IMR-90 (cell line): ENCODE measurements at regions not wholly inside any gene's neighbourhood (a gene's known extent, or its start where the extent isn't known, plus 50 kb on each side); places are given as distances from the start of the nearest gene placed in this dataset.

Experiments
- ATAC-seq: fragments of 200-7000 bp; cut with Tn5 transposase; 2 replicates; pipeline ENCODE4 v1.9.1; 2020; ENCODE audit warnings: low read depth, mild to moderate bottlenecking, moderate library complexity
- BruUV-seq: library from RNA; stranded (reverse); fragments of 400-500 nt; replicated peaks from 2 replicates; lab custom pipeline; 2021; lab: Mats Ljungman, UMichigan
- CTCF ChIA-PET: fragments of 300-600 bp; formaldehyde crosslinking; extraction: SDS; loops from one replicate; lab custom pipeline; 2021; ENCODE audit warnings: antibody characterized with exemption; lab: Yijun Ruan, JAX
- POLR2A ChIA-PET: fragments of 300-600 bp; sonication (Branson Sonifier 250); formaldehyde crosslinking; loops from one replicate; lab custom pipeline; 2022; ENCODE audit warnings: antibody characterized with exemption; ENCODE audit not compliant: unreplicated experiment; lab: Charles Lee
- DNase-seq: peaks from one replicate; pipeline ENCODE4 v3.0.0; 2013
- H2AFZ ChIP-seq: replicated peaks from 2 replicates; pipeline ENCODE3; 2013; ENCODE audit warnings: low read length, mild to moderate bottlenecking; ENCODE audit not compliant: poor library complexity
- H2AK5ac ChIP-seq: 2 replicates; pipeline ENCODE4 v1.6.1; 2013; ENCODE audit warnings: low read depth, low read length, inconsistent platforms
- H2AK9ac ChIP-seq: replicated peaks from 2 replicates; pipeline ENCODE3; 2013; ENCODE audit warnings: mild to moderate bottlenecking, low read depth, low read length, moderate library complexity; ENCODE audit not compliant: poor library complexity
- H2BK120ac ChIP-seq: 2 replicates; pipeline ENCODE4 v1.6.1; 2013; ENCODE audit warnings: low read depth, low read length, inconsistent platforms
- H2BK15ac ChIP-seq: 3 replicates; pipeline ENCODE4 v1.6.1; 2013; ENCODE audit warnings: low read depth, low read length, inconsistent platforms
- H2BK20ac ChIP-seq: 2 replicates; pipeline ENCODE4 v1.6.1; 2013; ENCODE audit warnings: low read depth, mild to moderate bottlenecking, inconsistent platforms, low read length, moderate library complexity
- H2BK5ac ChIP-seq: 2 replicates; pipeline ENCODE4 v1.6.1; 2013; ENCODE audit warnings: mild to moderate bottlenecking, low read depth, low read length, inconsistent platforms; ENCODE audit not compliant: poor library complexity, severe bottlenecking
- H3K14ac ChIP-seq: replicated peaks from 2 replicates; pipeline ENCODE4 v1.6.1; 2013; ENCODE audit warnings: low read depth, low read length, inconsistent platforms
- H3K18ac ChIP-seq: 2 replicates; pipeline ENCODE4 v1.6.1; 2013; ENCODE audit warnings: low read depth, low read length, control low read depth
- H3K23ac ChIP-seq: 2 replicates; pipeline ENCODE4 v1.6.1; 2013; ENCODE audit warnings: low read depth, low read length, inconsistent platforms
- H3K27ac ChIP-seq: 2 replicates; pipeline ENCODE4 v1.5.1; 2013; ENCODE audit warnings: mild to moderate bottlenecking, control low read depth, low read length; ENCODE audit not compliant: insufficient read depth
- H3K27me3 ChIP-seq: 2 replicates; pipeline ENCODE4 v1.6.1; 2013; ENCODE audit warnings: low read length; ENCODE audit not compliant: control insufficient read depth, insufficient read depth
- H3K36me3 ChIP-seq: 2 replicates; pipeline ENCODE4 v1.6.1; 2013; ENCODE audit warnings: low read length, mixed read lengths; ENCODE audit not compliant: control insufficient read depth, insufficient read depth
- H3K4ac ChIP-seq: 2 replicates; pipeline ENCODE4 v1.6.1; 2013; ENCODE audit warnings: low read depth, low read length, inconsistent platforms
- H3K4me1 ChIP-seq: 2 replicates; pipeline ENCODE4 v1.6.1; 2013; ENCODE audit warnings: low read length, mixed read lengths; ENCODE audit not compliant: control insufficient read depth, insufficient read depth
- H3K4me2 ChIP-seq: 2 replicates; pipeline ENCODE4 v1.6.1; 2013; ENCODE audit warnings: low read depth, mild to moderate bottlenecking, control low read depth, low read length, moderate library complexity
- H3K4me3 ChIP-seq: 2 replicates; pipeline ENCODE4 v1.5.1; 2013; ENCODE audit warnings: low read depth, mild to moderate bottlenecking, control low read depth, low read length, moderate library complexity; ENCODE audit not compliant: insufficient read depth
- H3K56ac ChIP-seq: 2 replicates; pipeline ENCODE4 v1.6.1; 2013; ENCODE audit warnings: low read length, inconsistent platforms; ENCODE audit not compliant: insufficient read depth; ENCODE audit errors: extremely low read depth
- H3K79me1 ChIP-seq, 2 experiments: 2 replicates each; pipeline ENCODE4 v1.6.1; 2013; ENCODE audit warnings: low read length in 2 of 2, inconsistent platforms in 1 of 2, low read depth in 1 of 2
- H3K9ac ChIP-seq: 2 replicates; pipeline ENCODE4 v1.6.1; 2013; ENCODE audit warnings: low read depth, low read length, control low read depth
- H3K9me1 ChIP-seq: 2 replicates; pipeline ENCODE4 v1.6.1; 2013; ENCODE audit warnings: low read length, inconsistent platforms; ENCODE audit not compliant: insufficient read depth
- H3K9me3 ChIP-seq: 2 replicates; pipeline ENCODE4 v1.6.1; 2013; ENCODE audit warnings: low read length; ENCODE audit not compliant: control insufficient read depth, insufficient read depth
- H4K20me1 ChIP-seq: 2 replicates; pipeline ENCODE4 v1.6.1; 2013; ENCODE audit warnings: low read length, inconsistent platforms; ENCODE audit not compliant: insufficient read depth
- H4K5ac ChIP-seq: 2 replicates; pipeline ENCODE4 v1.6.1; 2013; ENCODE audit warnings: mild to moderate bottlenecking, low read depth, low read length, control low read depth
- H4K8ac ChIP-seq, 2 experiments: 2 replicates each; pipeline ENCODE4 v1.6.1; 2013; ENCODE audit warnings: low read depth in 2 of 2, low read length in 2 of 2, control low read depth in 1 of 2, inconsistent platforms in 1 of 2
- H4K91ac ChIP-seq: 2 replicates; pipeline ENCODE4 v1.6.1; 2013; ENCODE audit warnings: low read depth, low read length, inconsistent platforms; ENCODE audit not compliant: insufficient read depth
- BHLHE40 ChIP-seq: fragments of 150-350 bp; IDR thresholded peaks from 2 replicates; pipeline ENCODE4 v1.6.1; 2016; ENCODE audit warnings: mild to moderate bottlenecking, low read depth, low read length
- CEBPB ChIP-seq: IDR thresholded peaks from 2 replicates; pipeline ENCODE4 v1.6.1; 2012; ENCODE audit warnings: low read depth, low read length, improper control_type of control experiment
- CHD1 ChIP-seq: IDR thresholded peaks from 2 replicates; pipeline ENCODE4 v1.6.1; 2012; ENCODE audit warnings: low read depth, low read length, improper control_type of control experiment
- FOS ChIP-seq: fragments of 150-350 bp; IDR thresholded peaks from 2 replicates; pipeline ENCODE4 v1.6.1; 2016; ENCODE audit warnings: low read depth, low read length
- MAFK ChIP-seq: IDR thresholded peaks from 2 replicates; pipeline ENCODE4 v1.6.1; 2012; ENCODE audit warnings: low read depth, low read length, improper control_type of control experiment
- MAZ ChIP-seq: IDR thresholded peaks from 2 replicates; pipeline ENCODE4 v1.6.1; 2012; ENCODE audit warnings: low read depth, mild to moderate bottlenecking, low read length, improper control_type of control experiment, moderate library complexity, borderline replicate concordance
- MXI1 ChIP-seq: IDR thresholded peaks from 2 replicates; pipeline ENCODE4 v1.6.1; 2012; ENCODE audit warnings: low read depth, mild to moderate bottlenecking, low read length, moderate library complexity, borderline replicate concordance
- NFE2L2 ChIP-seq: fragments of 150-350 bp; IDR thresholded peaks from 2 replicates; pipeline ENCODE4 v1.6.1; 2016; ENCODE audit warnings: low read depth, mild to moderate bottlenecking, low read length
- POLR2A ChIP-seq: IDR thresholded peaks from 2 replicates; pipeline ENCODE4 v1.6.1; 2012; ENCODE audit warnings: mild to moderate bottlenecking, low read depth, low read length
- RAD21 ChIP-seq: IDR thresholded peaks from 2 replicates; pipeline ENCODE4 v1.6.1; 2012; ENCODE audit warnings: low read length, improper control_type of control experiment
- RCOR1 ChIP-seq: IDR thresholded peaks from 2 replicates; pipeline ENCODE4 v1.6.1; 2012; ENCODE audit warnings: mild to moderate bottlenecking, low read length, improper control_type of control experiment; ENCODE audit not compliant: insufficient replicate concordance
- RFX5 ChIP-seq: IDR thresholded peaks from 2 replicates; pipeline ENCODE4 v1.8.0; 2012; ENCODE audit warnings: low read depth, mild to moderate bottlenecking, low read length, moderate library complexity
- SMC3 ChIP-seq: fragments of 150-350 bp; IDR thresholded peaks from 2 replicates; pipeline ENCODE4 v1.6.1; 2016; ENCODE audit warnings: low read depth, mild to moderate bottlenecking, antibody characterized with exemption, low read length, moderate library complexity
- WGBS, 2 experiments: methylation state at CpG; one replicate each; pipeline versions ENCODE4 v1.1.5 to v1.1.7; 2013; ENCODE audit warnings: missing lambda C conversion rate in 2 of 2; ENCODE audit not compliant: insufficient read length in 1 of 2; ENCODE audit errors: extremely low coverage in 2 of 2; 5-methylcytosine and 5-hydroxymethylcytosine counted together
- dilution Hi-C: fragments of 300-500 bp; cut with HindIII; formaldehyde crosslinking; loops from one replicate; pipeline ENCODE4 v1.14.3; 2018; ENCODE audit warnings: low sequenced_read_pairs; ENCODE audit not compliant: unreplicated experiment
- in situ Hi-C: fragments of 300-500 bp; cut with MboI; formaldehyde crosslinking; loops from 3 replicates; pipeline ENCODE4 v1.14.3; 2019; ENCODE audit warnings: low sequenced_read_pairs, inconsistent platforms, mixed read lengths
- intact Hi-C: fragments of 100-400 bp; cut with micrococcal nuclease; formaldehyde crosslinking; loops from 2 replicates; pipeline ENCODE4 v1.10.0; 2022
- TF ChIP-seq, protein P1 (sequence below): conservative IDR thresholded peaks from 2 replicates; pipeline ENCODE4 v1.5.1; 2012; ENCODE audit warnings: mild to moderate bottlenecking, low read depth, low read length, improper control_type of control experiment
- TF ChIP-seq, protein P2 (sequence below): fragments of 150-350 bp; IDR thresholded peaks from 2 replicates; pipeline ENCODE4 v1.6.1; 2017; ENCODE audit warnings: mild to moderate bottlenecking, antibody characterized with exemption, low read length, low read depth
- TF ChIP-seq, protein P3 (sequence below): fragments of 150-350 bp; IDR thresholded peaks from 2 replicates; pipeline ENCODE4 v1.6.1; 2016; ENCODE audit warnings: low read depth, mild to moderate bottlenecking, low read length, moderate library complexity, borderline replicate concordance

DNA sequence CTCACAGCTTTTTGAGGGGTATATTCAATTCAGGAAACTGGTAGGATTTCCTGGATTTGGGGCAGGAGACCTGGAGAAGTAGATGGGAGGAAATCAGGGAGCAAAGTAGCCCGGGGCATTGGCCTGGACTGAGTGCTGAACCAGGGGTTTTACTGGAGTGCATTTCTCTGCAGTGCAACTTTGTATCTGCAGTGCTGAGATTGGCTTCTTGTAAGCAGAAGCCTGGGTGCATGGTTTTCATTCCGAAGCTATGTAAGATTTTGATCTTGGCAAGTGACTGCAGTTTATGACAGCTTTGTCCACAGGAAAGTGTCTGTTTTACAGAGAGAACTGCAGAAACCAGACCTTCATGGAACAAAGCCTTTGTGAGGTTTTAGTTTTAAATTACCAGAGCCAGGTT, 158.3 kb downstream of the SPCS3 start:
- Histone ChIP-seq H3K14ac (no peak overlapping the region), H2AFZ (no peak overlapping the region), H3K36me3 (no peaks in the 10 kb centered on the region), H3K79me1 (no peaks in the 10 kb centered on the region), H2BK20ac (no peak overlapping the region), H2AK5ac (no peak overlapping the region), H3K4me2 (no peak overlapping the region), H3K4me1 (no peaks in the 10 kb centered on the region), H3K27me3 (no peaks in the 10 kb centered on the region), H3K9me3 (no peaks in the 10 kb centered on the region), H3K56ac (no peak overlapping the region), H2BK5ac (no peak overlapping the region), H4K8ac (no peak overlapping the region), H4K5ac (no peak overlapping the region), H3K4ac (no peak overlapping the region), H4K20me1 (no peaks in the 10 kb centered on the region), H3K18ac (no peak overlapping the region), H3K9ac (no peak overlapping the region), H3K4me3 (no peak overlapping the region), H2BK120ac (no peak overlapping the region), H2AK9ac (no peak overlapping the region), H2BK15ac (no peak overlapping the region), H4K91ac (no peak overlapping the region), H3K23ac (no peak overlapping the region), H3K9me1 (no peaks in the 10 kb centered on the region; the same call in 1 of the 2 replicates), H3K27ac (no peak overlapping the region)
- in situ Hi-C loops = no loop called here
- TF ChIP-seq MAFK (no peak), SMC3 (no peak), POLR2A (no peak), RFX5 (no peak), RCOR1 (no peak), MXI1 (no peak), RAD21 (no peak), NFE2L2 (no peak), BHLHE40 (no peak), CHD1 (no peak), CEBPB (no peak), FOS (no peak), MAZ (no peak)
- TF ChIP-seq, protein P1, sequence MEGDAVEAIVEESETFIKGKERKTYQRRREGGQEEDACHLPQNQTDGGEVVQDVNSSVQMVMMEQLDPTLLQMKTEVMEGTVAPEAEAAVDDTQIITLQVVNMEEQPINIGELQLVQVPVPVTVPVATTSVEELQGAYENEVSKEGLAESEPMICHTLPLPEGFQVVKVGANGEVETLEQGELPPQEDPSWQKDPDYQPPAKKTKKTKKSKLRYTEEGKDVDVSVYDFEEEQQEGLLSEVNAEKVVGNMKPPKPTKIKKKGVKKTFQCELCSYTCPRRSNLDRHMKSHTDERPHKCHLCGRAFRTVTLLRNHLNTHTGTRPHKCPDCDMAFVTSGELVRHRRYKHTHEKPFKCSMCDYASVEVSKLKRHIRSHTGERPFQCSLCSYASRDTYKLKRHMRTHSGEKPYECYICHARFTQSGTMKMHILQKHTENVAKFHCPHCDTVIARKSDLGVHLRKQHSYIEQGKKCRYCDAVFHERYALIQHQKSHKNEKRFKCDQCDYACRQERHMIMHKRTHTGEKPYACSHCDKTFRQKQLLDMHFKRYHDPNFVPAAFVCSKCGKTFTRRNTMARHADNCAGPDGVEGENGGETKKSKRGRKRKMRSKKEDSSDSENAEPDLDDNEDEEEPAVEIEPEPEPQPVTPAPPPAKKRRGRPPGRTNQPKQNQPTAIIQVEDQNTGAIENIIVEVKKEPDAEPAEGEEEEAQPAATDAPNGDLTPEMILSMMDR = no peak
- TF ChIP-seq, protein P2, sequence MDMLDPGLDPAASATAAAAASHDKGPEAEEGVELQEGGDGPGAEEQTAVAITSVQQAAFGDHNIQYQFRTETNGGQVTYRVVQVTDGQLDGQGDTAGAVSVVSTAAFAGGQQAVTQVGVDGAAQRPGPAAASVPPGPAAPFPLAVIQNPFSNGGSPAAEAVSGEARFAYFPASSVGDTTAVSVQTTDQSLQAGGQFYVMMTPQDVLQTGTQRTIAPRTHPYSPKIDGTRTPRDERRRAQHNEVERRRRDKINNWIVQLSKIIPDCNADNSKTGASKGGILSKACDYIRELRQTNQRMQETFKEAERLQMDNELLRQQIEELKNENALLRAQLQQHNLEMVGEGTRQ = no peak
- TF ChIP-seq, protein P3, sequence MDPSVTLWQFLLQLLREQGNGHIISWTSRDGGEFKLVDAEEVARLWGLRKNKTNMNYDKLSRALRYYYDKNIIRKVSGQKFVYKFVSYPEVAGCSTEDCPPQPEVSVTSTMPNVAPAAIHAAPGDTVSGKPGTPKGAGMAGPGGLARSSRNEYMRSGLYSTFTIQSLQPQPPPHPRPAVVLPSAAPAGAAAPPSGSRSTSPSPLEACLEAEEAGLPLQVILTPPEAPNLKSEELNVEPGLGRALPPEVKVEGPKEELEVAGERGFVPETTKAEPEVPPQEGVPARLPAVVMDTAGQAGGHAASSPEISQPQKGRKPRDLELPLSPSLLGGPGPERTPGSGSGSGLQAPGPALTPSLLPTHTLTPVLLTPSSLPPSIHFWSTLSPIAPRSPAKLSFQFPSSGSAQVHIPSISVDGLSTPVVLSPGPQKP = no peak
- ChIA-PET POLR2A (no interaction called here), CTCF (interaction anchor here (1.5 kb wide), 1 partner anchor 35 kb away, joined by 4 read pairs; no protein-coding TSS in a partner anchor)
- intact Hi-C loops = no loop called here
- dilution Hi-C loops = no loop called here
- peak; percentile 30 for DNase-seq
- peak; percentile 59 for ATAC-seq
- BruUV-seq = no TSS peak
- WGBS, 2 experiments = 61% methylated on average over 2 of the region's 2 CpGs; no CpG with 5 or more reads in 1 of the 2 experiments
